Ishikawa (cell line): ENCODE measurements at regions not wholly inside any gene's neighbourhood (a gene's known extent, or its start where the extent isn't known, plus 50 kb on each side); places are given as distances from the start of the nearest gene placed in this dataset.

Experiments used
- CEBPB ChIP-seq: IDR thresholded peaks from 2 replicates; pipeline ENCODE4 v1.6.1; 2012
- CREB1 ChIP-seq: IDR thresholded peaks from 2 replicates; pipeline ENCODE4 v1.6.1; 2012; ENCODE audit warnings: low read depth
- EGR1 ChIP-seq: IDR thresholded peaks from 2 replicates; pipeline ENCODE4 v1.6.1; 2012
- EP300 ChIP-seq: IDR thresholded peaks from 2 replicates; pipeline ENCODE4 v1.6.1; 2012; ENCODE audit warnings: borderline replicate concordance
- FOXM1 ChIP-seq: IDR thresholded peaks from 2 replicates; pipeline ENCODE4 v1.6.1; 2012; ENCODE audit warnings: low read depth, borderline replicate concordance
- MAX ChIP-seq: IDR thresholded peaks from 2 replicates; pipeline ENCODE4 v1.6.1; 2012
- NFIC ChIP-seq: IDR thresholded peaks from 2 replicates; pipeline ENCODE4 v1.6.1; 2012
- RAD21 ChIP-seq: IDR thresholded peaks from 2 replicates; pipeline ENCODE4 v1.6.1; 2012; ENCODE audit warnings: low read depth
- REST ChIP-seq: IDR thresholded peaks from 2 replicates; pipeline ENCODE4 v1.6.1; 2012; ENCODE audit warnings: low read depth, mild to moderate bottlenecking
- TAF1 ChIP-seq: IDR thresholded peaks from 2 replicates; pipeline ENCODE4 v1.6.1; 2012; ENCODE audit warnings: low read depth, mild to moderate bottlenecking
- TCF12 ChIP-seq: IDR thresholded peaks from 2 replicates; pipeline ENCODE4 v1.6.1; 2012; ENCODE audit warnings: low read depth
- TEAD4 ChIP-seq: IDR thresholded peaks from 2 replicates; pipeline ENCODE4 v1.6.1; 2012
- YY1 ChIP-seq: IDR thresholded peaks from 2 replicates; pipeline ENCODE4 v1.6.1; 2012; ENCODE audit warnings: low read depth
- ZBTB7A ChIP-seq: IDR thresholded peaks from 2 replicates; pipeline ENCODE4 v1.6.1; 2012; ENCODE audit warnings: low read depth
- TF ChIP-seq, protein P1 (sequence below): IDR thresholded peaks from 2 replicates; pipeline ENCODE4 v1.6.1; 2012

DNA sequence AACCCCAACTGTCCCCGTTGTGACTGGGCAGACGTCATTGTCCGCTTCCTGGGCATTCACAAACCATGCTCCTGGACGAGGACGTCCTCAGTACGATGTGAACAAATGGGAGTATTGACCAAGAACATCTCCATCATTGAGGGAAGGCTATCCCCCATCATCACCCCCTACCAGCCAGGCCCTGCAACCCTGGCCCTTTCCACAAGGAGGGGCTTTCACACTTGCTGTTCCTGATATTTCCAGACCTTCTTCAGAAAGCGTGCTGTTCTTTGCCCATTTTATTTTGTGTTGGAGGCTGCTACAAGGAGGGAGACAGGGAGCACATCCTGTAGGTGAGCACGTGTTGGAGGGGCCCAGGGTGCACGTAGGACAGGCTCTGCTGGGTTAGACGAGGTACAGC lies 277.0 kb upstream of the LRRC3B start:
- TF ChIP-seq TCF12 (no peak), RAD21 (no peak), YY1 (no peak), MAX (no peak), CREB1 (no peak), CEBPB (no peak)
- TF ChIP-seq, protein P1, sequence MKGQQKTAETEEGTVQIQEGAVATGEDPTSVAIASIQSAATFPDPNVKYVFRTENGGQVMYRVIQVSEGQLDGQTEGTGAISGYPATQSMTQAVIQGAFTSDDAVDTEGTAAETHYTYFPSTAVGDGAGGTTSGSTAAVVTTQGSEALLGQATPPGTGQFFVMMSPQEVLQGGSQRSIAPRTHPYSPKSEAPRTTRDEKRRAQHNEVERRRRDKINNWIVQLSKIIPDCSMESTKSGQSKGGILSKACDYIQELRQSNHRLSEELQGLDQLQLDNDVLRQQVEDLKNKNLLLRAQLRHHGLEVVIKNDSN = no peak

- no peak for TF ChIP-seq CEBPB
- TF ChIP-seq TEAD4 = no peak
- TF ChIP-seq CREB1 = no peak
- TF ChIP-seq, protein P1 = no peak
- TF ChIP-seq TAF1 = no peak
- no peak for TF ChIP-seq ZBTB7A
- TF ChIP-seq FOXM1 = no peak
- TF ChIP-seq YY1 = no peak
- TF ChIP-seq NFIC = no peak
- TF ChIP-seq EP300 = no peak
- TF ChIP-seq RAD21 = no peak
- TF ChIP-seq TCF12 = no peak
- TF ChIP-seq MAX = no peak
- TF ChIP-seq REST = no peak
- no peak for TF ChIP-seq EGR1
Measured at GRCh38 chr3:26346497-26346896, 276.1 kb upstream of the LRRC3B start.

DNA sequence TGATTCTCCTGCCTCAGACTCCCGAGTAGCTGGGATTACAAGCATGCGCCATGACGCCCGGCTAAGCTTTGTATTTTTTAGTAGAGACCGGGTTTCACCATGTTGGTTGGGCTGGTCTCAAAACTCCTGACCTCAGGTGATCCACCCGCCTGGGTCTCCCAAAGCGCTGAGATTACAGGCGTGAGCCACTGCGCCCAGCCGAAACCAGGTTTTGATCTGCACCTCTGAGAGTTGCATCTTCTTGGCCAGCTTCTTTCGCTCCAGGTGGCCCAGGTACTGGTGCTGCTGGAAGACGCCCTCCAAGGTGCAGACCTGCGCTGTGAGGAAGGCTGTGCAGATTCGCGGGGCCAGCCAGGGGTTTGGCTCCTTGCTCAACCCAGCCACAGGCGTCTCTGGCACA lies 275.4 kb upstream of the LRRC3B start:
- TF ChIP-seq NFIC (no peak), TCF12 (no peak), MAX (no peak), CREB1 (no peak), RAD21 (no peak), EP300 (no peak), EGR1 (no peak), REST (no peak), TEAD4 (no peak), ZBTB7A (no peak)

GRCh38 chr3:26350853-26351252 lies 271.7 kb upstream of the LRRC3B start:
- TF ChIP-seq RAD21 = no peak
- no peak for TF ChIP-seq ZBTB7A
- no peak for TF ChIP-seq FOXM1
- no peak for TF ChIP-seq CREB1
- TF ChIP-seq, protein P1 = no peak
- TF ChIP-seq EGR1 = no peak
- no peak for TF ChIP-seq YY1

DNA sequence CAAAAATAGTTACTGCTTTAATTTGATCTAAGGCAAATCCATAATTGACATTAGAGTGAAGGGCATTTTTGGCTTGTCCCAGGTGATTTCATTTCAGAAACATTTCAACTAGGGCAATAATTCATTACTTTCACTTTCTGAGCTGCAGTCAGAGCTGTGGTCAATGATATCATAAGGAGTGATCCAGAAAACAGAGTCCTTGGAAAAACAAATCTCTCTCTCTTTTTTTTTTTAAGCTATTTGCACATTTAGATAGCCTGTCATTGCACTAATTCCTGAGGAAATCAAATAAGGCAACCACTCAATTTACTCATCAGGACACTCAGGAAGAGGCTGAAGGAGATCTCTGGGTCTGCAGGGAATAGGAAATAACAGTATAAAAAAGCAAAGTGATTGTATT lies 269.5 kb upstream of the LRRC3B start:
- no peak for TF ChIP-seq RAD21

DNA sequence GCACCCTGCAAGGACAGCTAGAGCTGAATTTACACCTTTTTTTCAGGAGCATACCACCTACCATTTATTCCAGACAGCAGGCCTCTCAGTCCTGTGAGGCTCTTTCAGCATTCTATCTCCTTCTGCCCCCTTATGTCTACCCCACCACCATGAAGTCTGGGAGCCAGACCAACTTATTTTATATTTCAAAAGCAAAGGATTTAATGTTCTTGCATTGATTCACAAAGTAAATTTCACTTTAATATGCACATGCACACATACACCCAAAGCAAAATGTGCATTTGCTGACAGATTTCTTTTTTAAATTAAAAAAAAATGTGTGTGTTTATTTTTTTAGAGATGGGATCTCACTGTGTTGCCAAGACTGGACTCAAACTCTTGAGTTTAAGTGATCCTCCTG lies 264.2 kb upstream of the LRRC3B start:
- TF ChIP-seq NFIC = no peak
- no peak for TF ChIP-seq RAD21
- no peak for TF ChIP-seq YY1
- no peak for TF ChIP-seq FOXM1
- TF ChIP-seq CREB1 = no peak

- TF ChIP-seq TAF1 (no peak), NFIC (no peak), YY1 (no peak), EP300 (no peak), TEAD4 (no peak), CEBPB (no peak)
Measured at GRCh38 chr3:26365706-26366105, 256.9 kb upstream of the LRRC3B start.
